ENCODE measurements at regions not wholly inside any gene's neighbourhood (a gene's known extent, or its start where the extent isn't known, plus 50 kb on each side); places are given as distances from the start of the nearest gene placed in this dataset.
A peak's percentile ranks its signal among the peaks of the same experiment; 100 is the strongest.

GRCh38 chr1:194318790-194319280 lies 1132.4 kb upstream of the B3GALT2 start:
- Histone ChIP-seq H3K9me2 (ENCODE audit: insufficient read depth) (no peaks in the 10 kb centered on the region; the same call in 1 of the 2 replicates), H3K4me1 (ENCODE audit: control insufficient read depth in 1 of 2, insufficient read depth in 2 of 2, low read length in 2 of 2) (no peaks in the 10 kb centered on the region), H3K4me3 (replicated peaks in 1 of 2; ENCODE audit: low read depth in 1 of 2, low read length in 2 of 2) (no peak overlapping the region), H4K20me1 (ENCODE audit: insufficient read depth) (no peaks in the 10 kb centered on the region), H2AFZ (ENCODE audit: low read depth, low read length, poor library complexity, severe bottlenecking) (no peak overlapping the region), H3K27ac (ENCODE audit: low read depth, low read length) (no peak overlapping the region), H3K9ac (ENCODE audit: low read length) (no peak overlapping the region), H3K4me2 (ENCODE audit: low read length) (no peak overlapping the region), H3K79me2 (ENCODE audit: insufficient read depth, low read length) (no peaks in the 10 kb centered on the region), H3K9me3 (ENCODE audit: control insufficient read depth in 1 of 2, insufficient read depth in 1 of 2, low read depth in 1 of 2, low read length in 2 of 2) (no peaks in the 10 kb centered on the region), H3K27me3 (ENCODE audit: insufficient read depth, low read length) (no peaks in the 10 kb centered on the region), H3K36me3 (ENCODE audit: control insufficient read depth in 1 of 2, insufficient read depth in 2 of 2, low read length in 2 of 2) (no peaks in the 10 kb centered on the region)
- TF ChIP-seq, protein P1, sequence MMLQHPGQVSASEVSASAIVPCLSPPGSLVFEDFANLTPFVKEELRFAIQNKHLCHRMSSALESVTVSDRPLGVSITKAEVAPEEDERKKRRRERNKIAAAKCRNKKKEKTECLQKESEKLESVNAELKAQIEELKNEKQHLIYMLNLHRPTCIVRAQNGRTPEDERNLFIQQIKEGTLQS (IDR thresholded peaks at IDR 0.05), result no peak
- TF ChIP-seq TCF7L2 (IDR thresholded peaks at IDR 0.05; ENCODE audit: borderline replicate concordance, extremely low read depth, insufficient read depth, insufficient read length), result no peak
- no peak for TF ChIP-seq EGR1 (IDR thresholded peaks at IDR 0.05; ENCODE audit: low read depth)
- no peak for TF ChIP-seq MAX (IDR thresholded peaks at IDR 0.05)
- intact Hi-C loops (cut with micrococcal nuclease), result no loop called here
- RAD21 ChIA-PET (ENCODE audit: low non-redundant PET in 1 of 2, low total read pairs in 2 of 2, uncharacterized antibody in 2 of 2, unreplicated experiment in 2 of 2), result no interaction called here
- DNase-seq (ENCODE audit: low read depth, low spot score) (no peak), ATAC-seq (no peak)
- CTCF ChIA-PET, result no interaction called here
- no TSS peak for BruUV-seq (replicated peaks)
- POLR2A ChIA-PET, result no interaction called here

GRCh38 chr1:194309697-194310096 lies 1123.3 kb upstream of the B3GALT2 start:
- Histone ChIP-seq H3K4me3 (replicated peaks in 1 of 2; ENCODE audit: low read depth in 1 of 2, low read length in 2 of 2) (no peak overlapping the region), H3K27ac (ENCODE audit: low read depth, low read length) (no peak overlapping the region), H4K20me1 (ENCODE audit: insufficient read depth) (no peaks in the 10 kb centered on the region), H3K36me3 (ENCODE audit: control insufficient read depth in 1 of 2, insufficient read depth in 2 of 2, low read length in 2 of 2) (no peaks in the 10 kb centered on the region), H3K27me3 (ENCODE audit: insufficient read depth, low read length) (no peaks in the 10 kb centered on the region), H3K9me2 (ENCODE audit: insufficient read depth) (no peaks in the 10 kb centered on the region; the same call in 1 of the 2 replicates), H2AFZ (ENCODE audit: low read depth, low read length, poor library complexity, severe bottlenecking) (peak overlapping the region; percentile 19), H3K4me2 (ENCODE audit: low read length) (no peak overlapping the region), H3K79me2 (ENCODE audit: insufficient read depth, low read length) (no peaks in the 10 kb centered on the region), H3K9ac (ENCODE audit: low read length) (no peak overlapping the region), H3K4me1 (ENCODE audit: control insufficient read depth in 1 of 2, insufficient read depth in 2 of 2, low read length in 2 of 2) (no peaks in the 10 kb centered on the region; a peak in 1 of 4 replicates), H3K9me3 (ENCODE audit: control insufficient read depth in 1 of 2, insufficient read depth in 1 of 2, low read depth in 1 of 2, low read length in 2 of 2) (no peaks in the 10 kb centered on the region)
- RAD21 ChIA-PET (ENCODE audit: low non-redundant PET in 1 of 2, low total read pairs in 2 of 2, uncharacterized antibody in 2 of 2, unreplicated experiment in 2 of 2), result no interaction called here
- CTCF ChIA-PET, result no interaction called here
- no TSS peak for BruUV-seq (replicated peaks)
- DNase-seq (ENCODE audit: low read depth, low spot score) (no peak), ATAC-seq (no peak)
- POLR2A ChIA-PET, result no interaction called here
- intact Hi-C loops (cut with micrococcal nuclease), result no loop called here
- no peak for TF ChIP-seq ZFX (IDR thresholded peaks at IDR 0.05)
- TF ChIP-seq RAD21 (IDR thresholded peaks at IDR 0.05; ENCODE audit: low read depth), result no peak
- TF ChIP-seq, protein P1 (IDR thresholded peaks at IDR 0.05), result no peak

Data from HCT116 (cell line).